HuH-7.5 (cell line): ENCODE measurements at regions not wholly inside any gene's neighbourhood (a gene's known extent, or its start where the extent isn't known, plus 50 kb on each side); places are given as distances from the start of the nearest gene placed in this dataset.
"Not testable (repeated sequence)": the region's sequence is repeated elsewhere in the genome, so short reads cannot be mapped to it uniquely, and the experiment has no call there.

Experiments
- DNase-seq: peaks from one replicate; pipeline ENCODE4 v3.0.0; 2011; ENCODE audit warnings: low spot score

DNA sequence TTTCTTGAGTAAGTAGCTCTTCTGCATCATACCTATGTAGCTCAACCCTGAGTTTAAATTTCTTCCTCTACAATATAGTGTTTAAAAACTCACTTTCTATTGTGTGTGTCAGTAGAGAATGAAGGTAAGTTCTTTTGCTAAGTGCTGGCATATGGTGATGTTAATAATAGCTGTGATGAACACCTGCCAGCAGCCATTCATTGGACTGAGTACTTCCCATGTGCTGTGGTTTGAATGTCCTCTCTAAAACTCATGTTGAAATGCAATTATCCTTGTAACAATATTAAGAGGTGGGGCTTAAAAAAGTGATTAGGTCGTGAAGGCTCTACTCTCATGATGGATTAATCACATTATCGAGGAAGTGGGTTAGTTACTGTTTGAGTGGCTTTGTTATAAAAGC lies 645.2 kb upstream of the RGMB start:
- no peak for DNase-seq

DNA sequence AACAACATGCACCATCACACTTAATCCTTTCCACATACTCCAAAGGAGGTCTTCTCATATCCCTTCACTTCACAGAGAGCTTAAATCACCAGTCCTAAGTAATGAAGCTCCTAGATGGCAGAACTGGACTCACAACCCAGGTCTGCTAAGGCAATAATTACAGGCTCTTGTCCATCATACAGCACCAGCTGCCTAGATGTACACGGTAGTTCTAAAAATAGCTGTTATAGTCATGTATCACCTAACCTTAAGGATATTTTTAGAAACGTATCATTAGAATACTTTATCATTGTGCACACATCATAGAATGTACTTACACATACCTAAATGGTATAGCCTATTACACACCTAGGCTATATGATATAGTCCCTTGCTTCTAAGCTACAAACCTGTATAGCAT lies 644.6 kb upstream of the RGMB start:
- no peak for DNase-seq

- DNase-seq: no peak
Observed at GRCh38 chr5:98130261-98131035, 643.0 kb upstream of the RGMB start.

- no peak for DNase-seq
Observed at GRCh38 chr5:98144116-98144515, 629.3 kb upstream of the RGMB start.

DNA sequence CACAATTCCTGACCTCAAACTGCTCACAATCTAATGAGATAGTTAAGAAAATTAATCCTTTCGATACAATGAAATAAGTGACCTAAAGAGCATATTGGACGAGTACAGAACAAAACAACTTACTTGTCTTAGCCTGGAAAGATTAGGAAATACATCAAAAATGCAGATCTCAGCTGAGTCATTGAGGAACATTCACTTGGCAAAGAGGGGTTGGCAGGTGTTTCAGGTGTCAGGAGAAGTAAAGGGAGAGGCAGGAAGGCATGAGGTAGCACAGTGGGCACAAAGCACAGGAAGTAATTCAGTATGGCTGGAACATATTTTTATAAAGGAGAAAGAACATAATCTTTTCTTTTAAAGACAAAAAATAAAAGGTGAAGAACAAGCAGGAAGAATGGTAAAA lies 628.8 kb upstream of the RGMB start:
- no peak for DNase-seq

- no peak for DNase-seq
Observed at GRCh38 chr5:98157368-98157767, 616.1 kb upstream of the RGMB start.

DNA sequence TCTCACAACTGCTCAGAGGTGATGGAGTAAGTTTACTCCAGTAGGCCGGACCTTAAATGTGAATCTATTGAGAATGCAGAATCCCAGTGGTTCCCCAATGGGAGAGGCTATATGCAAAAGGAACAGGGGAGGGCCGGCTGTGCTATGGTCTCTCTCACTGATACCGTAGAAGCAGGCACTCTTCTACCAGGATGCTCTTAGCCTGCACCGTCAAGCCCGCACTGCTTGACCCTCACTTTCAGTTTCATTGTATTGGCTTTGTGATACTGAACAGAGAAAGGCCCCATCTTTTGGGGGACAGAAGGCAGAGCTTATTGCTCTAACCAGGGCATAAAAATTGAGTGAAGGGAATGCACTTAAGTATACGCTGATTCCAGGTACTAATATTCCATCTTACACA lies 615.0 kb upstream of the RGMB start:
- DNase-seq: no peak

DNA sequence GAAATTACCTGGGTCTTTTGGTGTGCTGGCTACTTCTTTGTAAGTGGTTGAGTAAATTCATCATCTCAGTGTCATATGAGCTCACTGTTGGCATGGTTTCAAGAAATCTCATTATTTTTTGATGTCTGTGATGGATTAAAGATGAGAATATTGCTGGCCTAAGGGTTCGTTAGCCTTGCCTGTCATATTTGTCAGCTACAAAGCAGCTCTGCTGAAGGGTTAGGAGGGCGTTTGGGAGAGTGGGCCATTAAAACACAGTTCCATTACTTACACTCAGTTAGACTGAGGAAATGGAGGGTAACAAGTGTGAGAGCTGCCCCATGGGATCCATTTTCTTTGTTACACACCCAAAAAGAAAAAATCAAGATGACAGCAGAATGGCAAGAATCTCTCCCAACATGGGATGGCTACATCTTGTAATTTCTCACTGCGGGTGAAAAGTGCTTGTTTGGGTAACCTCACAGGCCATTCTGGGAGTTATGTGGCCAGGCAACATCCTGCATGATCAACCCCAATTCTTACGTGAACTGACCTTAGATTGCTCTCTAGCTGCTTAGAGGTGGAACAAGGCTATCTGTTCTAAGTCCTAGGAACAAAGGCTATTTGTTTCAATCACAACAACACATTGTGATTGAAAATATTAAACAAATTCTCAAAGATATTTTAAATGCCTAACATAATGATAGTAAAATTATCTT lies 609.5 kb upstream of the RGMB start:
- DNase-seq: no peak

GRCh38 chr5:98168871-98169270 lies 604.6 kb upstream of the RGMB start:
- no peak for DNase-seq

GRCh38 chr5:98170994-98171393 lies 602.5 kb upstream of the RGMB start:
- no peak for DNase-seq

- DNase-seq: no peak
Observed at GRCh38 chr5:98173334-98173733, 600.1 kb upstream of the RGMB start.

DNA sequence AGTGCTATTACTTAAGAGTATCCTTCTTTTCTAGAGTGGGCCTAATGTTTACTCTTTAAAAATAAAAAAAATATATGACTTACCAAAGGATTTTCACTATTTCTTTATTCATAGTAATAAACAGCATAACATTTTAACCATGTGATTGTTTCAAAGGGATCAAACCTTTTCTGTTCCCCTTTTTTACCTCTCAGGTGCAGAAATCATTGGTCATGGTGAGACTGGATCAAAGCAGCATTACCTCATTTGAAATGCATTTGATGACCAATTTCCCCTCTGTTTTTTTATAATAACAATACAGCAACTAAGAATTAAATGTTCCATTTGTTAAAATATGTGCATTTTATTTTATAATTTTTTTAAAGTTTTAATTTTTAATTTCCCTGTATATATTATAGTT lies 598.0 kb upstream of the RGMB start:
- no peak for DNase-seq

DNA sequence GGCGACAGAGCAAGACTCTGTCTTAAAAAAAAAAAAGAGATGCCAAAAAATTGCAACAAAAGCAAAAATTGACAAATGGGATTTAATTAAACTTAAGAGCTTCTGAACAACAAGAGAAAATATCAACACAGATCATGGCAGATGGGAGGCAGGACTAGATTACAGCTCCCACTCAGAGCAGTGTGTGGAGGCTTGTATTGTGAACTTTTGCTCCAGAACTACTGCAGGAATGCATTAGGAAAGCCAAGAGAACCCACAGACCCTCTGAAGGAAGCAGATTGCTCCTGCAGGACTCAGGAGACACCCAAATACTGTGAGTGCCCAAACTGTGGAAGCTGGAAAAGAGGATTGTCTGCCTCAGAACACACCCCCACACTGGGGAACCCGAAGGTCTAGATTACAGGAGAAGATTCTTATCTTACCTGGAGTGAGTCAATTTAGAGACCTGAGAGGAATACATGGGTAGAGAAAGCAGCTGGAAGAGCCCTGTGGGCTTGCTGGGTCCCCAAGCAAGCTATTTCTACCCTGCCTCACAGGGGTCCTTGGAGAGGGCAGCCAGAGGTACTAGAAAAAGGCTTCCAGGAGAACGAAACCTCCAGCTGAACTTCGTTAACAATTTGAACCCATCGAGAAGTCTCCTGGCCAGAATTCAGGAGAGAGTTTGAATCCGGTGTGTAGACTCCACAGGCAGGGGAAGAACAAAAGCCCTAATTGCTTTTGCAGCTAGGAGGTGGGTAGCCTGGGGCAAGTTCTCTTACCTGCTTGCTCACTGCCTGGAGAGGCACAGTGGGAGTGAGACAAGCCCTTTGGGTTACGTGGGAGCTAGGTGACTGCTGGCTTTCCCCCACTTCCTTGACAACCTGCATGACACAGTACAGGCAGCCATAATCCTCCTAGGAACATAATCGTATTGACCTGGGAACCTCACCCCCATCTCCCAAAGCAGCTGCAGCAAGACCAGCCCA lies 593.4 kb upstream of the RGMB start:
- DNase-seq: no peak

- no peak for DNase-seq
Observed at GRCh38 chr5:98186128-98186527, 587.3 kb upstream of the RGMB start.

DNA sequence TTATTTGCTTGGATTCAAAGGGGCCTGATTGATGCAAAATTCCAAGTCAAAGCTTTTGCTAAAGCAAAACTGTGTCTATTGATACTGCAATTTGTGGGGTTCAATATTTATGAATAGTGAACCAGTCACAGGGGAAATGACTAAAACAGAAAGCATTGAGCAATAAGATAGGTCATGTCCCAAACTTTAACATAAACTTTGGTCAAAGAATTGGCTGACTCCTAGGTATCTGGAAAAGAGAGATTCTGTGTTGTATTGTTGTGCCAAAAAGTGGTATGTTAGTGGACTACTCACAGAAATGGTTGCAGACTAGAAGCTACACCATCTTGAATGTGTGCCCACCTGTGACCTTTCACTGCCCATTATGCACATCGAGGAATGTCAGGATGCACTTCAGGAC lies 585.5 kb upstream of the RGMB start:
- no peak for DNase-seq

GRCh38 chr5:98190344-98190743 lies 583.1 kb upstream of the RGMB start:
- DNase-seq: not testable (repeated sequence)

GRCh38 chr5:98193921-98194760 lies 579.3 kb upstream of the RGMB start:
- no peak for DNase-seq

DNA sequence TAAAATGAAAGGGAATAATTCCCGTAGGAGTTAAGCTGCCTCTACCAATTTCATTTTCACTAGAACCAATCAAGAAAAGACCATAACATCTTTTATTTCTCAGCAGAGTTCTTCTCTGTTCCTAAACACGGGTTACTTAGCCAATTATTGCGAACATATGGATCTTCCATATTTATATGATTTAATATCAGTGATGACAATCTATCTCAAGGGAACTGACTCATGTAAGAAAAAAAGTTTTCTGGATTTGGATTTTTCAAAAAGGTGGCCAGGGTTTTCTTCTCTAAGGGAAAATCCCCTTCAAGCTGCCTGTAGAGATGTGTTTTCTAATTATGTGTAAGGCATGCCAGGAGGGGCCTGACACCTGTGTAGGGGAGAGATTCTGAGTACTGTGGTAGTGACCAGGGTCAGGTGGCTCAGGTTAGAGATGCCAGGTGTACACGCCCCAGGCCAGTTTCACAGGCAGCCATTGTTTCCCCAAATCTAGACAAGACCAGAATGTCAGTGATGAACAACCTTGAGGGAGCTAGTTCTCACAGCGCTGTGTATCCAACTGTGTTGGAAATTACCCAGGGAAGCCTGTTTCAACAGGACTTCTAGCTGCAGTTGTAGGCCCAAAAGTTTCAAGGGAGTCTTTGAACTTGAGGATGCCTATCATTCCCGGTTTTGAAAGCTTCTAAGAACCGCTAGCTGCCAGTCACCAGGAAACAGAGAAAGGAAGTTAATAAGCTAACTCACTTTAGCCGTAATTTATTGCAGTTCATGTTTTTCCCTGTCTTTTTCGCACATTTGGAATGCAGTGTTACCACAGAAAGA lies 572.5 kb upstream of the RGMB start:
- DNase-seq: no peak

DNA sequence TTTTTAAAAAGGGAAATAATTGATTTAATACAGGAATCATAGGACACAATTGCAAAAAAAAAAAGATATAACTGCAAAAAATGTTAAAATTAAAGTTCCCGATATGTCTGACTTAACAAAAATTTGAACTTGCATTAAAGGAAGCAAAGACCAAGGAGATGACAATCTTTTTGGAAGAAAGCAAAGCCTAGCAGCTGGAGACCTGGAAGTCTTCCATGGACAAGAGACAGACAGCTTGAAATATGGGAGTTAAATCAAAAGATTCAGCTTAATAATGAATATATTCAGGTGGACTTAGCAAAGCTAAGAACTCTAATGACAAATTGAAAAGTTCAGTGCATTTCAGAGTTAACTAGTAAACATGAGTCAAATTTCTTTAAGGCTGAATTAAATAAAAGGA lies 568.7 kb upstream of the RGMB start:
- DNase-seq: no peak

DNA sequence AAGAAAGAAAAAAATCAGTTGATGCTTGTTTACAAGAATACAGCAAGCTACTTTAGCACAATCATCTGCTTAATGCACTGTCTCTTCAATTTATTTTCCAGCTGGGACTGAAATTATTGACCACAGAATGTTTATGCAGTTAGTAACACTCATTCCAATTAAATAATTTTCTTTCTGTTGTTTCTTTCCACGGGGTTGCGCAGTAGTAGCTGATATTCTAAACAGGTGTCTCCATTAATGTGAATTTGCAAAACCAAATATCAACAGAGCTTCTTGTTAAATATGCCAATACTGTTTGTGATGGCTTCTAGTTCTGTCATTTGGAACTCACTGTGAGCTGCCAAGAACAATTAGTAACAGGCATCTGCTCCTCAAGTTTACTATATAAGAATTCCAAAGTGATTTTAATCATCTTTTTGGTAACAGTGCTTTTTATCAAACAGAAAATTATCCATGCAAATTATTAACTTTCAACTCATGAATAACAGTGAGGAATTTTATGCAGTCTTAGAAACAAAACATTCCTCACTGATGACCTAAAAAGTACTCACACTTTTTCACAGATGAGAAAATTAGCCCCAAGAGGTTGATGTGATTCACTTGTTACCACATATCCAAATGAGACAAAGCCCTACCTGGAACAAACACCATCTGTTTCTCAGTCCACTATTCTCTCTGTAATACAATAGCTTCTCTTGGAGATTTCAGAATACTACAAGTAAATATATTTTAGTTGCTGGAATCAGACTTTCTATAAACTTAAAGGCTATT lies 567.6 kb upstream of the RGMB start:
- no peak for DNase-seq
